ENCODE measurements at regions not wholly inside any gene's neighbourhood (a gene's known extent, or its start where the extent isn't known, plus 50 kb on each side); places are given as distances from the start of the nearest gene placed in this dataset.

DNA sequence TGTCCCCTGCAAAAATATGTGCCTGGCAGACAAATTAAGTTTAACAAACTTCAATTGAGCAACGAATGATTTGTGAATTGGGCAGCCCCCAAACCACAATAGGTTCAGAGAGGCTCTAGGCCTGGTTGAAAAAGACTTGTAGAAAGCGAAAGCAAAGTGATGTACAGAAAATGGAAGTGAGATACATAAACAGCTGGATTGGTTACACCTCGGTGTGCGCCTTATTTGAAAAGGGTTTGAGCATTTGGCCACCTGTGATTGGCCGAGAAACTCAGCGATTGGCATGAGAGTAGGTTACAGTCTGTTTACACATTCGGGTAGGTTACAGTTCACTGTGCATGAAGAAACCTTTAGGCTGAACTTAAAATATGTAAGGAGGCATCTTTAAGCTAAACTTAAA, 136.9 kb downstream of the CD83 start:
- TF ChIP-seq, protein P1, sequence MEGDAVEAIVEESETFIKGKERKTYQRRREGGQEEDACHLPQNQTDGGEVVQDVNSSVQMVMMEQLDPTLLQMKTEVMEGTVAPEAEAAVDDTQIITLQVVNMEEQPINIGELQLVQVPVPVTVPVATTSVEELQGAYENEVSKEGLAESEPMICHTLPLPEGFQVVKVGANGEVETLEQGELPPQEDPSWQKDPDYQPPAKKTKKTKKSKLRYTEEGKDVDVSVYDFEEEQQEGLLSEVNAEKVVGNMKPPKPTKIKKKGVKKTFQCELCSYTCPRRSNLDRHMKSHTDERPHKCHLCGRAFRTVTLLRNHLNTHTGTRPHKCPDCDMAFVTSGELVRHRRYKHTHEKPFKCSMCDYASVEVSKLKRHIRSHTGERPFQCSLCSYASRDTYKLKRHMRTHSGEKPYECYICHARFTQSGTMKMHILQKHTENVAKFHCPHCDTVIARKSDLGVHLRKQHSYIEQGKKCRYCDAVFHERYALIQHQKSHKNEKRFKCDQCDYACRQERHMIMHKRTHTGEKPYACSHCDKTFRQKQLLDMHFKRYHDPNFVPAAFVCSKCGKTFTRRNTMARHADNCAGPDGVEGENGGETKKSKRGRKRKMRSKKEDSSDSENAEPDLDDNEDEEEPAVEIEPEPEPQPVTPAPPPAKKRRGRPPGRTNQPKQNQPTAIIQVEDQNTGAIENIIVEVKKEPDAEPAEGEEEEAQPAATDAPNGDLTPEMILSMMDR (IDR thresholded peaks at IDR 0.05; ENCODE audit: low read depth, low read length) = no peak
- H3K4me3 ChIP-seq (ENCODE audit: low read depth, low read length) = no peak overlapping the region

DNA sequence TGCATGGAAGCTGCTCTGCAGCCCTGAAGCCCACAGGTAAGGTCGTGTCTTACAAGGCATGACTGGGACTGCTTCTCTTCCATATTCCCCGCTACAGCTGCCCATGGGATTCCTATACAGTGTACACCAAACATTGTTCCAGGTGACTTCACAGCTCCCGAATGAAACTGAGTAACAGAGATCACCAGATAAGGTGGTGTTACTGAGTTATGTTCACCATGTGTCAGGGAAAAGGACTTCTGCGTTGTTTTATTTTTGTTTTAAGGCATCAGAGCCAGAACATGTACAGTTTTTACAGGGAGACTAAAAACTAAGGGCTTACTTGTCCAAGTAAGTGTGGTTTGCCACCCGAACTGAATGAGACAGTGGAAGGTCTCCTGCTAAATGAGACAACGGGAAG, 138.3 kb downstream of the CD83 start:
- TF ChIP-seq, protein P1 (IDR thresholded peaks at IDR 0.05; ENCODE audit: low read depth, low read length) = no peak
- H3K4me3 ChIP-seq (ENCODE audit: low read depth, low read length) = no peak overlapping the region

DNA sequence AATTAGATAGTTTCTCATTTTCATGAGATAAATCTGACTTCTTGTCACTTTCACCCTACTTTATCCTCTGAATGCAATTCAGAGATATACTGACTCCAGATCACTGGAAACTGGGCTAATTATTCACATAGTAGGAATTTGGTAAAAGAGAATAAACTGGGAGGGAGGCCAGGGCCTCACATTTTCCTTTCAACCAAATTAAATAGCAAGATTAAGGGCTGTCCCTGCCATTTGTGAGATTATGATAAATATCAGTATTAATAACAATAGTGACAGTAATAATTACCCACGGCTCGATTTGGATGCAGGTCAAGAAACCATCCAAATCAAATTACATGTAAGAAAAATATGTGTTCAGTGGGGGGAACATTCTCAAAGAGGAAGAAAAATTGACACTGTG, 140.5 kb downstream of the CD83 start:
- TF ChIP-seq, protein P1 (IDR thresholded peaks at IDR 0.05; ENCODE audit: low read depth, low read length) = no peak
- H3K4me3 ChIP-seq (ENCODE audit: low read depth, low read length) = no peak overlapping the region

DNA sequence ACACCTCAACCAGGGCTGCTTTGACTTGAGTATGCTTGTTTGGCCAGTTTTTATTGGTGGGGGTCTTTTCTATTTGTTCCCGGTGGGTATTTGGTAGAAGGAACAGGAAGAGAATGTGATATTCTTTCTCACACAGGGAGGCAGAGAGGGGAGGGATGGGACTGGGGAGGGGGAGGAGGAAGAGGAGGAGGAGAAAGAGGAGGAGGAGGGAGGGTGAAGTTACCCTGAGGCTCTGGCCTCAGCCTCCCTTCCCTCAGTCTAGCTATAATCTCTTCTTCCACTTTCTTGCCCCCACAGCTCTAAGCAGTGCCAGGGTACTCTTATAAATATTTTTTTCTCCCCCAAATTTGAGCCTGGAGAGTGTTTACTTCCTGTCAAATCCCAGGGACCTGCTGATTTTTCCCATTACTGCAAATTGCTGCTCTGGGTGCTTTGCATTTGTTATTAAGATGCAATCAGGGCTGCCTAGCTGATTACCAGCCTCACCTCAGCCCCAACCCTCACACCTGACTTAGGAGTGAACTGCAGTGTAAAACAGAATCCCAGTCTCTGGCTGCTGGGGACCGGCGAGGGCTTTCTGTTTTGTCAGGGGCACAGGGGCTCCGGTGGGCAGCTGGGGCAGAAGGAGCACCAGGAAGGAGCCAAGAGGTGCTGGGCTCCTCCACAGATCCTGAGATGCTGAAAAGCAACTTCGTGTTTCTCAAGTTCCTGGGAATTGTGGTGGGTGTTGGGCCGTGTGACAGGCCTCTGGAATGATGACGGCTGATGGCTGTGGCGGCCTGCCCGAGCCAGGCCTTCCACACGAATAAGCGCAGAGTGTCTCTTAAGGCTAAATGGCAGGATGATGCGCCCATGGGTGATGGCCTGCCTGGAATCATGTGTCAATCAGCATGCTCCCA, 141.4 kb downstream of the CD83 start:
- TF ChIP-seq, protein P1 (IDR thresholded peaks at IDR 0.05; ENCODE audit: low read depth, low read length) = no peak

DNA sequence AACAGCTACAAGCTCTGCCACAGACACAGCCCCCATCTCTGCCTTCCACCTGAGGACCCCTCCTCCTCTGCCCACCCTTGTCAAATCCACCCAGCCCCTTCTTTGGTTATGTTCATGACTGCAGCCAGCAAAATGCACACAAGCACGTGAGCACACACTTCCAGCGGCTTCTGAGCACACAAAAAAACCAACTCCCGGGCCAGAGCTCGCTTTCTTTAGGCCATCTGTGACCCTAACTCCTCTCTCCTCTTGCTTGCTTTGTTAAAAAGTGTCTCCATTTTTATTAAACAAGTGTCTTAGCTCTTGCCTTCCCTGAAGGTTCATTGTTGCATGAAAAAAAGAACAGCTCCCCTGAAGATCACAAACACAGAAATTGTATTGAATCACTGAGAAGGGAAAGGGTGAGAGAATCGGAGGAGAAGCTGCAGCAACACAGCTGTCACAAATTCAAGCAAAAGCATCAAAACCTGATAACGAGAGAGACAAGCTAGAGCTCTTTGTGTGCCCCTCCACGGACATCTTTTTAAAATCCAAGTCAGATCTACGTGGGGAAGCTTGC, 142.1 kb downstream of the CD83 start:
- TF ChIP-seq, protein P1 (IDR thresholded peaks at IDR 0.05; ENCODE audit: low read depth, low read length) = no peak
- no peak overlapping the region for H3K4me3 ChIP-seq (ENCODE audit: low read depth, low read length)

More for the DNA sequence above, 141.4 kb downstream of the CD83 start:
- no peak overlapping the region for H3K4me3 ChIP-seq (ENCODE audit: low read depth, low read length)

DNA sequence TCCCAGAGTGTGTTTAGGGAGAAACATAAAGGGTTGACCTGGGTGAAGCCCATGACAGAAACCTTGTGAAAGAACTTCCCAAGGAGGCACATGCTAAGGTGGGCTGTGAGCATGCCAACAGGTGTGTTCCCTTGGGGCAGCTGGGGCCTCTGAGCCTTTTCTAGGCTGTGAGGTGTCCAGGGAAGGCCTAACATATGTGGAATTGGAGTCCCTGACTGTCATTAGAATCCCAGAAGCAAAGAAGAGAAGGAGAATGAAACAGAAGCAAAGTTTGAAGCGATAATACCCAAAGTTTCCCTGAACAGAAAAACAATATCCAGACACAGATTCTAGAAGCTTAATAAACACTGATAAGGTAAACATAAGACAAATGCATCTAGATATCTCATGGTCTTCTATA, 143.3 kb downstream of the CD83 start:
- no peak overlapping the region for H3K4me3 ChIP-seq (ENCODE audit: low read depth, low read length)
- TF ChIP-seq, protein P1 (IDR thresholded peaks at IDR 0.05; ENCODE audit: low read depth, low read length) = no peak

DNA sequence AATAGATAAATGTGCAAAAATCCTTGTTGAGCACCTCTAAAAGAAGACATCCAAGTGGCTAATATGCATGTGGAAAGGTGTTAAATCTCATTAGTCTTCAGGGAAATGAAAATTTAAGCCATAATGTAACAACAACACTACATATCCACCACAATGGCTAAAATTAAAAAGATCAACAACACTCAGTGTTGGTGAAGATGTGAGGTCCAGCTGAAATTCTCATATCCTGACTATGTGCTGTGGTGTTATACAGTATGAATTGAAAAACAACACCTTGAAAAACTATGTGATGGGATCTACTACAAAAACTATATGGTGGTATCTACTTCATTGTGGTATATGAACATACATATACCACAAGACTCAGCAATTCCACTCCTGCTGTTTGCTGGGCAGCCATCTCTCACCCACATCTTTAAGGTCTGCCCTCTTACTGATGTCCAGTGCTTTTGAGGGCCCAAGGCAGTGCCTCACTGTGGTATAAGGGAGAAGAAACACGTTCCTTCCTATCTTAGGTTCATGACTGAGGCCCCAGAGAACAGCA, 146.4 kb downstream of the CD83 start:
- H3K4me3 ChIP-seq (ENCODE audit: low read depth, low read length) = no peak overlapping the region
- TF ChIP-seq, protein P1 (IDR thresholded peaks at IDR 0.05; ENCODE audit: low read depth, low read length) = no peak

Data from WI38 (cell line).